Suprapubic skin (tissue), 4 donors: ENCODE measurements at regions not wholly inside any gene's neighbourhood (a gene's known extent, or its start where the extent isn't known, plus 50 kb on each side); places are given as distances from the start of the nearest gene placed in this dataset.

ENCODE experiments used
- DNase-seq, 2 donors: peaks; one replicate each; pipeline ENCODE4 v3.0.0-alpha.2; 2019; ENCODE audit warnings: low spot score in 2 of 2
- H3K27ac ChIP-seq: fragments of 200-600 bp; sonication (generic); one replicate; pipeline ENCODE4 v1.5.1; 2019
- H3K27me3 ChIP-seq: fragments of 200-600 bp; sonication (generic); one replicate; pipeline ENCODE4 v1.5.1; 2019
- H3K36me3 ChIP-seq: fragments of 200-600 bp; sonication (generic); one replicate; pipeline ENCODE4 v1.5.1; 2019
- H3K4me1 ChIP-seq: fragments of 200-600 bp; sonication (generic); one replicate; pipeline ENCODE4 v1.5.1; 2019
- H3K4me3 ChIP-seq: fragments of 200-600 bp; sonication (generic); one replicate; pipeline ENCODE4 v1.5.1; 2019; ENCODE audit warnings: mild to moderate bottlenecking
- H3K9me3 ChIP-seq: fragments of 200-600 bp; sonication (generic); one replicate; pipeline ENCODE4 v1.5.1; 2019
- CTCF ChIP-seq, 2 donors: fragments of 200-600 bp in 1 of 2; fragments of 450-650 bp in 1 of 2; sonication (generic) in 1 of 2; IDR thresholded peaks; one replicate each; pipeline ENCODE4 v1.5.1; 2016 to 2019; ENCODE audit warnings: antibody characterized with exemption in 2 of 2, mild to moderate bottlenecking in 1 of 2, moderate library complexity in 1 of 2
- EP300 ChIP-seq: sonication (generic); formaldehyde crosslinking; IDR thresholded peaks from one replicate; pipeline ENCODE4 v1.6.1; 2017; ENCODE audit warnings: antibody characterized with exemption
- POLR2A ChIP-seq, 2 donors: fragments of 450-650 bp; IDR thresholded peaks; one replicate each; pipeline ENCODE4 v1.6.1; 2017; ENCODE audit warnings: antibody characterized with exemption in 2 of 2, mild to moderate bottlenecking in 2 of 2, moderate library complexity in 2 of 2
- POLR2AphosphoS5 ChIP-seq, 3 donors: sonication (generic); formaldehyde crosslinking; IDR thresholded peaks; one replicate each; pipeline ENCODE4 v1.6.1; 2017; ENCODE audit warnings: antibody characterized with exemption in 3 of 3
- WGBS: methylation state at CpG from one replicate; pipeline ENCODE4 v1.1.5; 2018; 5-methylcytosine and 5-hydroxymethylcytosine counted together

- no peak for TF ChIP-seq EP300
- no peak for TF ChIP-seq POLR2A (IDR thresholded peaks at IDR 0.05)
- no peak for TF ChIP-seq CTCF (IDR thresholded peaks at IDR 0.05)
- no peak for TF ChIP-seq POLR2AphosphoS5 (IDR thresholded peaks at IDR 0.05)
- DNase-seq = no peak
Measured at GRCh38 chr10:130489891-130490290, 353.7 kb downstream of the GLRX3 start.

GRCh38 chr10:130491011-130491692 lies 355.0 kb downstream of the GLRX3 start:
- H3K4me3 ChIP-seq = no peak overlapping the region
- H3K36me3 ChIP-seq = no peaks in the 10 kb centered on the region
- peaks cover 4% of the 10 kb centered on the region for H3K9me3 ChIP-seq
- H3K27me3 ChIP-seq = no peaks in the 10 kb centered on the region
- TF ChIP-seq EP300 (no peak), POLR2AphosphoS5 (IDR thresholded peaks at IDR 0.05) (no peak), POLR2A (IDR thresholded peaks at IDR 0.05) (no peak), CTCF (IDR thresholded peaks at IDR 0.05) (no peak)
- WGBS = 59% methylated on average over 5 of the region's 5 CpGs
- H3K27ac ChIP-seq = no peak overlapping the region
- DNase-seq = peak; percentile 27 to 59
- no peaks in the 10 kb centered on the region for H3K4me1 ChIP-seq

More at GRCh38 chr10:130489891-130490290, 353.7 kb downstream of the GLRX3 start:
- H3K4me3 ChIP-seq = no peak overlapping the region
- H3K27me3 ChIP-seq = no peaks in the 10 kb centered on the region
- H3K36me3 ChIP-seq = no peaks in the 10 kb centered on the region
- peaks cover 4% of the 10 kb centered on the region for H3K9me3 ChIP-seq
- H3K27ac ChIP-seq = no peak overlapping the region
- WGBS = 84% methylated on average over 5 of the region's 5 CpGs
- H3K4me1 ChIP-seq = no peaks in the 10 kb centered on the region

- 55% methylated on average over 7 of the region's 7 CpGs for WGBS
- Histone ChIP-seq H3K27me3 (no peaks in the 10 kb centered on the region), H3K4me3 (no peak overlapping the region), H3K4me1 (no peaks in the 10 kb centered on the region), H3K36me3 (no peaks in the 10 kb centered on the region), H3K27ac (no peak overlapping the region), H3K9me3 (peaks cover 4% of the 10 kb centered on the region)
- TF ChIP-seq EP300 = no peak
- no peak for DNase-seq
Measured at GRCh38 chr10:130491693-130492050, 355.5 kb downstream of the GLRX3 start.

GRCh38 chr10:130492266-130492934 lies 356.2 kb downstream of the GLRX3 start:
- 78% methylated on average over 3 of the region's 3 CpGs for WGBS
- no peaks in the 10 kb centered on the region for H3K27me3 ChIP-seq
- peak; percentile 29 to 48 for DNase-seq
- no peak overlapping the region for H3K27ac ChIP-seq
- H3K36me3 ChIP-seq = no peaks in the 10 kb centered on the region
- peaks cover 4% of the 10 kb centered on the region for H3K9me3 ChIP-seq
- TF ChIP-seq POLR2AphosphoS5 (IDR thresholded peaks at IDR 0.05) (no peak), POLR2A (IDR thresholded peaks at IDR 0.05) (no peak), EP300 (no peak), CTCF (IDR thresholded peaks at IDR 0.05) (no peak)
- no peaks in the 10 kb centered on the region for H3K4me1 ChIP-seq
- no peak overlapping the region for H3K4me3 ChIP-seq

GRCh38 chr10:130493021-130493420 lies 356.8 kb downstream of the GLRX3 start:
- H3K4me1 ChIP-seq = no peaks in the 10 kb centered on the region
- peak; percentile 33 to 69 for DNase-seq
- 86% methylated on average over 6 of the region's 13 CpGs for WGBS
- H3K9me3 ChIP-seq = peaks cover 4% of the 10 kb centered on the region
- no peaks in the 10 kb centered on the region for H3K27me3 ChIP-seq
- H3K36me3 ChIP-seq = no peaks in the 10 kb centered on the region
- no peak overlapping the region for H3K27ac ChIP-seq
- TF ChIP-seq POLR2AphosphoS5 (IDR thresholded peaks at IDR 0.05) = no peak
- no peak for TF ChIP-seq CTCF (IDR thresholded peaks at IDR 0.05)
- no peak for TF ChIP-seq EP300
- no peak for TF ChIP-seq POLR2A (IDR thresholded peaks at IDR 0.05)
- no peak overlapping the region for H3K4me3 ChIP-seq
